AG10803 (cell line): ENCODE measurements at regions not wholly inside any gene's neighbourhood (a gene's known extent, or its start where the extent isn't known, plus 50 kb on each side); places are given as distances from the start of the nearest gene placed in this dataset.

ENCODE experiments used
- DNase-seq: peaks from one replicate; pipeline ENCODE4 v3.0.0; 2010; ENCODE audit warnings: low read depth
- H3K4me3 ChIP-seq: 2 replicates; pipeline ENCODE4 v1.5.1; 2011; ENCODE audit warnings: mild to moderate bottlenecking, low read length, control low read depth
- CTCF ChIP-seq: conservative IDR thresholded peaks from 2 replicates; pipeline ENCODE4 v1.5.1; 2011; ENCODE audit warnings: mild to moderate bottlenecking, low read length, control low read depth, inconsistent platforms

- no peak overlapping the region for H3K4me3 ChIP-seq
- DNase-seq = no peak
- no peak for TF ChIP-seq CTCF
These were observed 170.4 kb downstream of the SALL1 start for GRCh38 chr16:50980666-50981065.

DNA sequence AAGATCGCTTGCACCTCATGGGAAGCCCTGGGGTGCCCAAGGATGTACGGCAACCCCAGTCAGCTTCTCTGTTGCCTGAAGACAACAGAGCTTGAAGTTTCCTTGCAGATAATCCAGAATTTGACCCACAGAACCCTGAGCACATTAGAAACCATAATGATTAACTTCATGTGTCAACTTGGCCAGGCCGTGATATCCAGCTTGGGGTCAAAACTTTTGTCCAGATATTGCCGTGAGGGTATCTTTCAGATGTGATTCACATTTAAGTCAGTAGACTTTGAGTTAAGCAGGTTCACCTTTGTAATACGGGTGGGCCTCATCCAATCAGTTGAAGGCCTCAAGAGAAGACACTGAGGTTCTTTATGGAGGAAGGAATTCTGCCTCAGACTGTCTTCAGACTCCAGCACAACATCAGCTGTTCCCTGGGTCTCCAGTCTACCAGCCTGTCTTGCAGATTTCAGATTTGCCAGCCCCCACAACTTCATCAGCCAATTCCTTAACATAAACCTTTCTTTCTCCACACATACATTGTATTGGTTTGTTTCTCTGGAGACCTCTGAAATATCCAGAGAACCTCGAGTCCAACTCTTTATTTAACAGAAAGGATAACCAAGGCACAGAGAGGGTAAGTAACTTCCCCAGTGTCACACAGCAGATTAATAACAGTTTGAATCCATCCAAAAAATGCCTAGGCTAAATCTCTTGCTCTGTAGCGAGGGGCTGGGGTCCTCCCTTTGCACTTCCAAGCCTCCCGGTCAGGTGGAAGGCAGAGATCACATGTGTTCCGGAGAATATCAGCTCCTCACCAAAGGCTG is 171.1 kb downstream of the SALL1 start:
- no peak for TF ChIP-seq CTCF
- DNase-seq = no peak
- H3K4me3 ChIP-seq = no peak overlapping the region

GRCh38 chr16:50977138-50977537 is 173.9 kb downstream of the SALL1 start:
- no peak for TF ChIP-seq CTCF
- DNase-seq = no peak

DNA sequence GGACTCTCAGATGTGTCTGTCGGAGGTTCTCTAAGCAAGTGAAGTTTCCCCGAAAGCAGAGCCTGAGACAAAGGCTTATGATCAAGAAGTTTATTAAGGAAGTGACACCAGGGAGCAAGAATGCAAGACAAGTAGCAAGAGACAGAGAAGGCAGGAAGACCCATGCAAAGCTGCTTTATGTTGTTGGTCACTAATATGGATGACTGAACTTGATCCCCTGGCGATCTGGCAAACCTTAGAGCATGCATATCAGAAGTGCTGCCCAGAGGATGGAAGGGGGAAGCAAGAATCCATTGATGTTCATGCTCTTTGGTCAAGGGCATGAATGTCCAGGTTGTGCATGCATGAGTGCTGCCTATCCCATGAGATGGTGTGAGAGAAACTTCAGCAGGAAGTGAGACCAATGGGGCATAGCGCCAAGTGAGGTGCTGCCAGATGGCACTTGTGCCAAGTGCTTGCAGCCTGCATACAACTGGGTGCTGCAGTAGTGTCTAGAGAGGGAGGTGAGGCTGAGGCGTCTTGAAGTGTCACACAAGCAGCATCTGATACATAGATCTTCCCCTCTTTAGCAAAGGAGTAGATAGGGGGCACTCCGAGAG is 176.5 kb downstream of the SALL1 start:
- H3K4me3 ChIP-seq = no peak overlapping the region
- TF ChIP-seq CTCF = no peak
- no peak for DNase-seq

More at GRCh38 chr16:50977138-50977537, 173.9 kb downstream of the SALL1 start:
- no peak overlapping the region for H3K4me3 ChIP-seq

DNA sequence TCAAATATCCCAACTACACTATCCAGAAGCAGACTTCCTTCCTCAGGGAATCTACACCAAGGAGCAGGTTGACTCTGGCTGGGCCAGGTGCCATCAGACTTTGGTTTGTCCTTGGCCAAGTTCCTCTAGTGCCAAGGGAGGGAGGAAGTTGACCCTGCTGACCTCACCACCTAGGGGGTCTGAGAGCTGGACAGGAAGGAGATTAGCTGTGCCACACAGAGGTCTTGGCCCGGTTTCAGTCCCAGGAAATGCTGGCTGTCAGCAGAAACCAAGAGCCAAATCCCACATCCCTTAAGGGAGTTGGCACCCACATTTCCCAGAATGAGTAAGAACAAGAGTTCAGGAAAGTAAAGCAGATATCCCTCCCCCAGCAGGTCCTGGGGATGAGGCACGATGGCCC is 178.2 kb downstream of the SALL1 start:
- no peak for TF ChIP-seq CTCF
- DNase-seq = no peak

GRCh38 chr16:50970281-50970680 is 180.8 kb downstream of the SALL1 start:
- no peak for TF ChIP-seq CTCF
- DNase-seq = no peak
- H3K4me3 ChIP-seq = no peak overlapping the region

More for the DNA sequence above, 178.2 kb downstream of the SALL1 start:
- no peak overlapping the region for H3K4me3 ChIP-seq
